ENCODE measurements at regions not wholly inside any gene's neighbourhood (a gene's known extent, or its start where the extent isn't known, plus 50 kb on each side); places are given as distances from the start of the nearest gene placed in this dataset.

- no peak for TF ChIP-seq CTCF (IDR thresholded peaks at IDR 0.05; ENCODE audit: poor library complexity, severe bottlenecking)
- no peak for TF ChIP-seq EZH2 (IDR thresholded peaks at IDR 0.05; ENCODE audit: borderline replicate concordance, insufficient read depth, low read length, poor library complexity, severe bottlenecking)
Measured at GRCh38 chr2:221212105-221212504, 360.0 kb downstream of the EPHA4 start.
